H1 (cell line): ENCODE measurements at regions not wholly inside any gene's neighbourhood (a gene's known extent, or its start where the extent isn't known, plus 50 kb on each side); places are given as distances from the start of the nearest gene placed in this dataset.

Source experiments
- CTCF ChIA-PET: fragments of 300-600 bp; sonication (Branson Sonifier 250); formaldehyde crosslinking; loops from one replicate; lab custom pipeline; 2021; ENCODE audit not compliant: partially characterized antibody; lab: Charles Lee
- POLR2A ChIA-PET: fragments of 300-600 bp; sonication (Branson Sonifier 250); formaldehyde crosslinking; loops from one replicate; lab custom pipeline; 2021; ENCODE audit warnings: inconsistent platforms; ENCODE audit not compliant: partially characterized antibody; lab: Charles Lee
- DNase-seq, 2 experiments: peaks; one replicate each; pipeline versions ENCODE4 v3.0.0 to v3.0.0-alpha.2; 2010 to 2022; ENCODE audit warnings: low spot score in 2 of 2, low read depth in 1 of 2, mixed read lengths in 1 of 2
- FAIRE-seq: peaks from 2 replicates; lab custom pipeline; 2011; peaks lifted over from hg19 to GRCh38; lab: Jason Lieb, UNC
- H2AFZ ChIP-seq: 2 replicates; pipeline ENCODE4 v1.8.1; 2012; ENCODE audit warnings: low read length, inconsistent platforms
- H2AK5ac ChIP-seq: 2 replicates; pipeline ENCODE4 v1.6.1; 2013; ENCODE audit warnings: low read depth, low read length
- H2BK120ac ChIP-seq: replicated peaks from 2 replicates; pipeline ENCODE3; 2013; ENCODE audit warnings: low read depth, low read length, inconsistent platforms
- H2BK12ac ChIP-seq: 2 replicates; pipeline ENCODE4 v1.6.1; 2013; ENCODE audit warnings: low read depth, low read length
- H2BK15ac ChIP-seq: 2 replicates; pipeline ENCODE4 v1.6.1; 2013; ENCODE audit warnings: low read length
- H2BK20ac ChIP-seq: 2 replicates; pipeline ENCODE4 v1.6.1; 2013; ENCODE audit warnings: low read length
- H2BK5ac ChIP-seq: 2 replicates; pipeline ENCODE4 v1.6.1; 2013; ENCODE audit warnings: low read depth, low read length
- H3K14ac ChIP-seq: 2 replicates; pipeline ENCODE4 v1.6.1; 2013; ENCODE audit warnings: inconsistent platforms; ENCODE audit not compliant: insufficient read length
- H3K18ac ChIP-seq: 2 replicates; pipeline ENCODE4 v1.6.1; 2013; ENCODE audit warnings: low read length; ENCODE audit errors: extremely low read depth
- H3K23ac ChIP-seq: 2 replicates; pipeline ENCODE4 v1.6.1; 2013; ENCODE audit warnings: inconsistent platforms; ENCODE audit not compliant: insufficient read length
- H3K23me2 ChIP-seq: 2 replicates; pipeline ENCODE4 v1.6.1; 2013; ENCODE audit warnings: low read depth, low read length
- H3K27ac ChIP-seq: 2 replicates; pipeline ENCODE4 v1.6.1; 2011; ENCODE audit warnings: low read depth, low read length, inconsistent platforms
- H3K27me3 ChIP-seq, 4 experiments: replicated peaks in 1 of 4; 1 replicate in 1 of 4; 2 replicates in 3 of 4; pipeline versions ENCODE4 v1.6.1 to v1.8.1; 2011 to 2013; ENCODE audit warnings: low read length in 3 of 4, mild to moderate bottlenecking in 3 of 4, inconsistent platforms in 2 of 4, mixed read lengths in 2 of 4, moderate library complexity in 1 of 4; ENCODE audit not compliant: control insufficient read depth in 3 of 4, insufficient read depth in 3 of 4; ENCODE audit errors: extremely low read depth in 1 of 4
- H3K36me3 ChIP-seq, 4 experiments: 2 replicates each; pipeline versions ENCODE4 v1.6.1 to v1.8.1; 2011 to 2013; ENCODE audit warnings: mild to moderate bottlenecking in 4 of 4, low read length in 3 of 4, moderate library complexity in 2 of 4, control low read depth in 1 of 4, inconsistent platforms in 1 of 4; ENCODE audit not compliant: insufficient read depth in 4 of 4, control insufficient read depth in 2 of 4
- H3K4ac ChIP-seq: replicated peaks from 2 replicates; pipeline ENCODE3; 2013; ENCODE audit warnings: low read length, low read depth, mixed read lengths, inconsistent platforms; ENCODE audit not compliant: insufficient read length
- H3K4me1 ChIP-seq, 4 experiments: replicated peaks in 1 of 4; 1 replicate in 1 of 4; 2 replicates in 3 of 4; pipeline versions ENCODE4 v1.6.1 to v1.8.1; 2011 to 2013; ENCODE audit warnings: low read length in 3 of 4, inconsistent platforms in 2 of 4, mixed read lengths in 1 of 4; ENCODE audit not compliant: insufficient read depth in 4 of 4, control insufficient read depth in 3 of 4
- H3K4me2 ChIP-seq, 2 experiments: 2 replicates each; pipeline versions ENCODE4 v1.6.1 to v1.8.1; 2011 to 2013; ENCODE audit warnings: low read depth in 2 of 2, low read length in 2 of 2, control low read depth in 1 of 2, inconsistent platforms in 1 of 2, mild to moderate bottlenecking in 1 of 2; ENCODE audit not compliant: insufficient read depth in 1 of 2
- H3K4me3 ChIP-seq, 4 experiments: fragments of 200-600, 300-600 bp in 1 of 4; sonication (generic), shearing (Covaris generic), sonication (Bioruptor Twin) in 1 of 4; 2 replicates each; pipeline versions ENCODE4 v1.5.1 to v1.8.1; 2011 to 2016; ENCODE audit warnings: low read length in 4 of 4, low read depth in 3 of 4, control low read depth in 2 of 4, inconsistent platforms in 2 of 4, mild to moderate bottlenecking in 2 of 4, mixed read lengths in 1 of 4, moderate library complexity in 1 of 4; ENCODE audit not compliant: insufficient read depth in 2 of 4; ENCODE audit errors: extremely low read depth in 1 of 4
- H3K56ac ChIP-seq: replicated peaks from 2 replicates; pipeline ENCODE3; 2013; ENCODE audit warnings: low read depth, mild to moderate bottlenecking, mixed read lengths, low read length, inconsistent platforms; ENCODE audit not compliant: insufficient read length
- H3K79me1 ChIP-seq: 2 replicates; pipeline ENCODE4 v1.6.1; 2013; ENCODE audit warnings: low read depth, low read length, control low read depth
- H3K79me2 ChIP-seq, 2 experiments: 2 replicates each; pipeline versions ENCODE4 v1.6.1 to v1.8.1; 2012 to 2013; ENCODE audit warnings: low read length in 2 of 2, mild to moderate bottlenecking in 2 of 2, inconsistent platforms in 1 of 2; ENCODE audit not compliant: insufficient read depth in 2 of 2, control insufficient read depth in 1 of 2
- H3K9ac ChIP-seq, 4 experiments: replicated peaks in 1 of 4; 1 replicate in 1 of 4; 2 replicates in 3 of 4; pipeline versions ENCODE4 v1.6.1 to v1.8.1; 2011 to 2013; ENCODE audit warnings: low read depth in 3 of 4, low read length in 3 of 4, control low read depth in 2 of 4, mild to moderate bottlenecking in 2 of 4, moderate library complexity in 2 of 4, inconsistent platforms in 1 of 4; ENCODE audit errors: extremely low read depth in 1 of 4
- H3K9me3 ChIP-seq, 2 experiments: 2 replicates each; pipeline versions ENCODE4 v1.6.1 to v1.8.1; 2012 to 2013; ENCODE audit warnings: mild to moderate bottlenecking in 2 of 2, moderate library complexity in 2 of 2, control low read depth in 1 of 2, inconsistent platforms in 1 of 2, low read depth in 1 of 2, low read length in 1 of 2, mixed read lengths in 1 of 2; ENCODE audit not compliant: insufficient read depth in 2 of 2
- H4K20me1 ChIP-seq, 2 experiments: replicated peaks in 1 of 2; 2 replicates each; pipeline versions ENCODE3 to v1.8.1; 2011 to 2013; ENCODE audit warnings: inconsistent platforms in 2 of 2, low read length in 2 of 2, mild to moderate bottlenecking in 1 of 2; ENCODE audit not compliant: insufficient read depth in 2 of 2, control insufficient read depth in 1 of 2
- H4K5ac ChIP-seq: 2 replicates; pipeline ENCODE4 v1.6.1; 2013; ENCODE audit warnings: low read length, low read depth, mixed read lengths, inconsistent platforms; ENCODE audit not compliant: insufficient read length
- H4K8ac ChIP-seq: 2 replicates; pipeline ENCODE4 v1.8.0; 2013; ENCODE audit warnings: mild to moderate bottlenecking, moderate library complexity, low read length, inconsistent platforms; ENCODE audit not compliant: insufficient read depth; ENCODE audit errors: extremely low read depth
- H4K91ac ChIP-seq: replicated peaks from 2 replicates; pipeline ENCODE3; 2013; ENCODE audit warnings: low read length, mixed read lengths, inconsistent platforms; ENCODE audit not compliant: insufficient read length
- PHF8 ChIP-seq: fragments of 200-600 bp; sonication (generic); conservative IDR thresholded peaks from 2 replicates; pipeline ENCODE4 v1.7.1; 2012; ENCODE audit warnings: low read depth, mild to moderate bottlenecking, inconsistent platforms, low read length, moderate library complexity
- WGBS, 2 experiments: shearing (Covaris generic) in 1 of 2; methylation state at CpG; one replicate each; pipeline versions ENCODE4 v1.1.6 to v1.1.7; 2013 to 2015; ENCODE audit warnings: low lambda C conversion rate in 2 of 2, mixed read lengths in 2 of 2, inconsistent platforms in 1 of 2, low coverage in 1 of 2, missing lambda C conversion rate in 1 of 2; ENCODE audit not compliant: insufficient replicate concordance in 2 of 2, insufficient coverage in 1 of 2, insufficient read length in 1 of 2; ENCODE audit errors: extremely low coverage in 1 of 2, missing lambda C conversion rate in 1 of 2; 5-methylcytosine and 5-hydroxymethylcytosine counted together

GRCh38 chr16:62926121-62926801 is 890.0 kb upstream of the CDH8 start:
- no peak overlapping the region for H4K91ac ChIP-seq
- H3K4me2 ChIP-seq, result no peak overlapping the region
- no peaks in the 10 kb centered on the region for H4K20me1 ChIP-seq
- FAIRE-seq (no peak), DNase-seq (no peak)
- H3K23ac ChIP-seq, result no peak overlapping the region
- no peak overlapping the region for H2BK5ac ChIP-seq
- no peaks in the 10 kb centered on the region for H3K79me2 ChIP-seq
- H2BK12ac ChIP-seq, result no peak overlapping the region
- no peak overlapping the region for H3K4me3 ChIP-seq
- no peaks in the 10 kb centered on the region for H3K79me1 ChIP-seq
- no peak overlapping the region for H3K56ac ChIP-seq
- H2AK5ac ChIP-seq, result no peak overlapping the region
- H4K5ac ChIP-seq, result no peak overlapping the region
- H3K23me2 ChIP-seq, result no peaks in the 10 kb centered on the region; the same call in 1 of the 2 replicates
- no peak overlapping the region for H2AFZ ChIP-seq
- no peak overlapping the region for H3K9ac ChIP-seq
- H3K4me1 ChIP-seq, result peaks cover 0 to 4% (median 0%) of the 10 kb centered on the region in 4 experiments; a peak in 1 of 7 replicates
- no peak overlapping the region for H2BK120ac ChIP-seq
- H3K36me3 ChIP-seq, result no peaks in the 10 kb centered on the region
- no peak overlapping the region for H2BK20ac ChIP-seq
- H3K18ac ChIP-seq, result no peak overlapping the region
- WGBS, 2 experiments, result 86% methylated on average over 5 of the region's 5 CpGs; no CpG with 5 or more reads in 1 of the 2 experiments
- ChIA-PET CTCF (no interaction called here), POLR2A (no interaction called here)
- no peak overlapping the region for H3K14ac ChIP-seq
- TF ChIP-seq PHF8, result no peak
- H3K27me3 ChIP-seq, result no peaks in the 10 kb centered on the region
- no peak overlapping the region for H4K8ac ChIP-seq
- H2BK15ac ChIP-seq, result no peak overlapping the region
- H3K27ac ChIP-seq, result no peak overlapping the region
- H3K9me3 ChIP-seq, result no peaks in the 10 kb centered on the region
- no peak overlapping the region for H3K4ac ChIP-seq
